GM19463 (cell line): ENCODE measurements at regions not wholly inside any gene's neighbourhood (a gene's known extent, or its start where the extent isn't known, plus 50 kb on each side); places are given as distances from the start of the nearest gene placed in this dataset.
A peak's percentile ranks its signal among the peaks of the same experiment; 100 is the strongest.

Experiments
- ATAC-seq: cut with Tn5 transposase; IDR thresholded peaks from one replicate; pipeline ENCODE4 v1.9.1; 2021; ENCODE audit warnings: mild to moderate bottlenecking, moderate library complexity; ENCODE audit not compliant: unreplicated experiment

- no peak for ATAC-seq
Measured at GRCh38 chr16:72532906-72533410, 361.0 kb upstream of the PMFBP1 start.

GRCh38 chr16:72530434-72530833 lies 358.5 kb upstream of the PMFBP1 start:
- ATAC-seq = no peak

GRCh38 chr16:72523087-72523486 lies 351.1 kb upstream of the PMFBP1 start:
- no peak for ATAC-seq

GRCh38 chr16:72517154-72517553 lies 345.2 kb upstream of the PMFBP1 start:
- no peak for ATAC-seq

GRCh38 chr16:72511171-72511570 lies 339.2 kb upstream of the PMFBP1 start:
- no peak for ATAC-seq

GRCh38 chr16:72508191-72508590 lies 336.2 kb upstream of the PMFBP1 start:
- ATAC-seq = no peak

- no peak for ATAC-seq
Measured at GRCh38 chr16:72502594-72503005, 330.6 kb upstream of the PMFBP1 start.

GRCh38 chr16:72501739-72502593 lies 330.0 kb upstream of the PMFBP1 start:
- ATAC-seq = peak; percentile 88

DNA sequence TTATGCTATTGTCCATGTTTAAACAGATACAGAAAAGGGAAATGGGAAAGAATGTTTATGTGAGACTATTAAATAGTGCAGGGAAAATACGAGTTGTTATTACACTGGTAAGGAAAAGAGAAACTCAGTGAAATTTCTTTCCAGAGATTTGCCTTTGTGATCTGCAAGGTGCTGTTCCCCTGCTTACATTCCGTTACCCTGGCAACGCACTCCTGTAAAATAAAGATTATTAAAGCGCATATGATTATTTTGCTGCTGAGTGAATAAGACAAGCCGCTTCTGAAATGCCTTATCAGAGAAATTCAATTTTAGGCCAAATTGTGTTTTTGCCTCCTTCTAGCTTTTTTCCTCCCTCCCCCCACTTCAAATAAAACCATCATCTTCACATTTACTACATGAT lies 328.6 kb upstream of the PMFBP1 start:
- no peak for ATAC-seq

DNA sequence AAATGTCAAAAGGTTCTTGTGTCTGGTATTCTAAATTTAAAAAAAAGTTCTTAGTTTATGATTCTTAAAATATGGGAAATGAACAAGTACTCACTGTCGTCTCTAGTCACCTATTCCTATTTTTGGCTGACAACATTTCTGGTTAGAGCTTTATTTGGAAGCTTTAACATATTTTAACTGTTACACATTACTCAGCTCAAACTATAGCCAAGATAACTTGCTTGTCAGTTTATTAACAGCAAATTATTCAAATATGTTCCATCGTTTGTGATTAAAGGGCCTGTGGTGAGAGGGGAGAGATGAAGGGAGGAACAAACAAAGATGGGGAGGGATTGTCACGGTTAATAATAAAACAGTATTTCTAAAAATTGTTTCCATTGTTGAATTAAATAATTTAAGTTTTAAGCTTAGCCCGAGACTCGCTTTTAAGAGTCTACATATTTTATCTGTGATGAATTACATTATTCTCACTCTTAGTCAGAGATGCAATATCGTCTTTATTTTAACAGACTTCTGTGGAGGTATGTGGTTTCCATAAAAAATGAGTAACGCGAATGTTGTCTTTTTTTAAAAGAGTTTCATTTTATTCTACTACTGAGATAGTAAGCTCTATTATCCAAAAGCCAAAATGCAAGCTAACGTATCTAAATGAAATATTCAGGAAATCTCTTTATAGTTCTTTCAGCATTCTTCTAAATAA lies 321.9 kb upstream of the PMFBP1 start:
- ATAC-seq = no peak

- ATAC-seq = no peak
Measured at GRCh38 chr16:72487283-72487682, 315.3 kb upstream of the PMFBP1 start.

DNA sequence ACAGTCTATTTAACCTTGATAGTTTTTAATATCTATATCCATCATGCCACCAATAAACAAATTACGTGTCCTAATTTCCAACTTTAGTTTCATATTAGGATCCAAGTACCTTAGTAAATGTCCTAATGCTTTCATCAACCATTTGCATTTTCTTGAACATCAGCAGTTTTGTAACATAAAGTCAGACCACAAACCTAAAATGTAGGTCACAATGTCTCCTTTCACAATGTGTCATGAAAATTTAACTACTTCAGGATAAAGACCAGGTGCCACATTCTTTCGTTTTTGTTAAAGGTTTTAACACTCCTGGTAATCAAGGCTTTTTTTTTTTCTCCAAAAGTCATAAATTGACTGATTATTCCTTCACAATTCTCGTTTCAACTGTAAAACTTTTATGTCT lies 310.7 kb upstream of the PMFBP1 start:
- ATAC-seq = peak; percentile 48

GRCh38 chr16:72481419-72481818 lies 309.5 kb upstream of the PMFBP1 start:
- ATAC-seq = no peak

GRCh38 chr16:72480911-72481310 lies 309.0 kb upstream of the PMFBP1 start:
- no peak for ATAC-seq

DNA sequence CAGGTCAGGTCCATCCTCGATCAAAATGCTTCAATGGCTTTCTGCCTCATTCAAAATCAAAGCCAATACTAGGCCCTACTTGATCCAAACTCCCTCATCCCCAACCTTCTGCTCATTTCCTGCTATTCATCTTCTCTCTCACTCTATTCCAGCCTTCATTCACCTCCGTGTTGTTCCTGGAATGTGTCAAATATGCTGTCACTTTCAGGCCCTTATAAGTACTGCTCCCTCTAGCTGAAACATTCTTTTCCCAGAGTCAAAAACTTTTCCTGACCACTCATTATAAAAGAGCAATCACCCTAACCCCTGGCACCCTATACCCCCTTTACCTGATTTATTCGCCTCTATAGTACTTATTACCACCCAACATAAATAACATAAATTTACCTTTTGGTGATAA lies 303.7 kb upstream of the PMFBP1 start:
- no peak for ATAC-seq

GRCh38 chr16:72474501-72475123 lies 302.7 kb upstream of the PMFBP1 start:
- no peak for ATAC-seq

DNA sequence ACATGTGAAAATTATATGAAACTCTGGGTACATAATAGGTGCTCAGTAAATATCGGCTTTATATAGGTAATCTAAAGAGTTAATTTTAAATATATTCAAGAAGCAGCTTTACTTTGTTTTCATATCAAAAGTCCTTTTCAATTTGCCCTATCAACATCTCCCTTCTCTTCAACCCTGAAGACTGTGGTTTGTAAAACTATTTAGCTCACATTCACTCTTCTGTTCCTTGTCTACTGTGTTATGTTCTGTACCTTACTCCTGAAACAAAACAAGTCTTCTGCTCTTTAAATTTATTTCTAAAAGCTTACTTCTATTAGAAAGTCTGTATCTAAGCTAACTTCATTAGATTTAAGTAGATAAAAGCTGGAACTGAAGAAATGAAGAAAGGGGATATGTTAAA lies 301.7 kb upstream of the PMFBP1 start:
- ATAC-seq = no peak

- ATAC-seq = no peak
Measured at GRCh38 chr16:72471317-72471924, 299.5 kb upstream of the PMFBP1 start.

DNA sequence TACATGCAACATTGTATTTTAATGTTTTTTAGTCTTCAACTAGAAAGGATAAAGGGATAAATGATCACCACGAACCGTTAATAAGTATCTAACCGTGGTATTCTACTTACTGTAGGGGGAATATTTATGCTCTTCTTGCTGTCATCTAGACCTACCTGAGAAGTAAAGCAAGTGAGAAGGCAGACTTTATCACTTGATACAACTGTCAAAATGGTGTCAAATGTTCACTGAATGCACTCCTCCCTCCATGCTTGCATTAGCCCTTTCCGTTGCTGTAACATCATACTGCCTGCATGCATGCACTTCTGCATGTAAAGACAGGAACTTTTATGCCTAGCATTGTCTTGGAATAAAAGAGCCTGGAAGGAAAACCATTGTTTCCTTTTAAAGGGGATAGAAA lies 298.6 kb upstream of the PMFBP1 start:
- ATAC-seq = no peak

GRCh38 chr16:72469932-72470331 lies 298.0 kb upstream of the PMFBP1 start:
- ATAC-seq = no peak

DNA sequence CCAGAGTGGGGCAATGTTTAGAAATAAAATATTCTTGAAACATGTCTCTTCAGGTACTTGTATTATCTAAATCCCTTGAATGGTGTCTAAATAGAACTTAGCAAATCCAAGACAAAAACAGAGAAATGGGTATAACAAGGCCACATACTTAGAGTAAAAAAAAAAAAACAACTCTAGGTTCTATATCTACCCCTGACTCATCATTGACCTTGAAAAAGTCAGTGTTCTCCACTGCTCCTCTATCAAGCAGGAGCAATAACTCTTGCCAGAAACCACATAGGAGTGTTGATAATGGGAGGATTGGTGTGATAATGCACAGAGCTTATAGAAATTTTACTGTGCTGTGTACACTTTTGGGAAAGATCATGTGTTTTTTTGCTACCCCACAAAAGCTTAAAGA lies 296.6 kb upstream of the PMFBP1 start:
- no peak for ATAC-seq
